ENCODE measurements at regions not wholly inside any gene's neighbourhood (a gene's known extent, or its start where the extent isn't known, plus 50 kb on each side); places are given as distances from the start of the nearest gene placed in this dataset.

DNA sequence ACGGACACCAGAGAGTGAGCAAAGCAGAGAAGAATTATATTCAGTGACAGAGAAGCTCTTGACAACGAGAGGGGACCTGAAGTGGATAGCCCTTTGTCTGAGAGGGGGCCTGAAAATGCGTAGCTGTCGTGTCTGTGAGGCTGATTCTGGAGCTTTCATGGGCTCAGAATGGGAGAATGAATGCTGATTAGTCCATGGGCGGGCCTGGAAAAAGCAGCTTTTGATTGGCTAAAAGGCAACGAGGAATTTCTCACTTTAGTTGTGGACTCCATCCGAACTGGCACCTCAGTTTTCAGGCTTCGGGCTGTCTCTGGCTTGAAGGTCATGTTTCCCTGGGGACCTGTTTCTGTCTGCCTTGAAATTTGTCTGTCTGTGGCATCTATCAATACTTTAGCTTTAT is 487.1 kb downstream of the TECRL start:
- TF ChIP-seq CTCF (IDR thresholded peaks at IDR 0.05) (no peak), REST (IDR thresholded peaks at IDR 0.05; ENCODE audit: insufficient read depth in 1 of 2, low read depth in 2 of 2, low read length in 1 of 2) (no peak), TCF7L2 (IDR thresholded peaks at IDR 0.05; ENCODE audit: low read depth, low read length) (no peak), SIN3A (IDR thresholded peaks at IDR 0.05; ENCODE audit: borderline replicate concordance, insufficient read depth, low read depth, low read length) (no peak)

Data from Panc1 (cell line).